Adrenal gland (tissue), 9 donors: ENCODE measurements at regions not wholly inside any gene's neighbourhood (a gene's known extent, or its start where the extent isn't known, plus 50 kb on each side); places are given as distances from the start of the nearest gene placed in this dataset.

Source experiments
- DNase-seq, 7 donors: peaks; one replicate each; pipeline ENCODE4 v3.0.0-alpha.2; 2019 to 2020
- H3K27ac ChIP-seq, 5 donors: fragments of 200-600 bp; sonication (generic) in 4 of 5; 1 replicate in 3 of 5; 2 replicates in 2 of 5; pipeline versions ENCODE4 v1.5.1 to v1.8.0; 2016 to 2020; ENCODE audit warnings: mild to moderate bottlenecking in 1 of 5
- H3K27me3 ChIP-seq: fragments of 200-600 bp; 2 replicates; pipeline ENCODE4 v1.8.0; 2021
- H3K36me3 ChIP-seq, 2 donors: fragments of 200-600 bp; replicated peaks in 1 of 2; 1 replicate in 1 of 2; 2 replicates in 1 of 2; pipeline versions ENCODE4 v1.5.1 to v1.8.0; 2018 to 2022
- H3K4me1 ChIP-seq, 2 donors: fragments of 200-600 bp; replicated peaks in 1 of 2; 1 replicate in 1 of 2; 2 replicates in 1 of 2; pipeline versions ENCODE4 v1.5.1 to v1.8.0; 2018 to 2021
- H3K4me3 ChIP-seq, 4 donors: fragments of 200-600 bp; sonication (generic) in 3 of 4; one replicate each; pipeline ENCODE4 v1.5.1; 2016 to 2018
- H3K9me3 ChIP-seq, 3 donors: fragments of 200-600 bp; sonication (generic) in 1 of 3; replicated peaks in 1 of 3; 1 replicate in 2 of 3; 2 replicates in 1 of 3; pipeline versions ENCODE4 v1.5.1 to v1.8.0; 2016 to 2021
- CTCF ChIP-seq, 6 experiments: fragments of 450-650 bp in 4 of 6; fragments of 200-600 bp in 2 of 6; sonication (generic) in 1 of 6; IDR thresholded peaks; 1 replicate in 5 of 6; 2 replicates in 1 of 6; pipeline versions ENCODE4 v1.5.1 to v1.8.0; 2016 to 2021; ENCODE audit warnings: antibody characterized with exemption in 6 of 6, mild to moderate bottlenecking in 2 of 6, moderate library complexity in 1 of 6
- POLR2A ChIP-seq, 2 donors: fragments of 450-650 bp; IDR thresholded peaks; one replicate each; pipeline ENCODE4 v1.6.1; 2017; ENCODE audit warnings: antibody characterized with exemption in 2 of 2, mild to moderate bottlenecking in 2 of 2, moderate library complexity in 1 of 2
- WGBS, 4 donors: extraction: QIAGEN DNeasy Blood & Tissue Kit in 2 of 4; methylation state at CpG; one replicate each; pipeline versions ENCODE4 v1.1.5 to v1.1.7; 2013 to 2017; 5-methylcytosine and 5-hydroxymethylcytosine counted together
- intact Hi-C, 2 donors: fragments of 100-400 bp; cut with DNase I; formaldehyde crosslinking; loops; one replicate each; pipeline versions ENCODE4 v1.14.1 to v1.15.0; 2022 to 2023
- donor health status: healthy with polysubstance abuse.
- donor health status: Bipolar disorder and iron deficiency.
- donor health status: DM: yes; HTN: yes; CAD: no.
- donor health status: DM: no; HTN: no; CAD: no.
- donor health status: DM: no; HTN: no; CAD: no.

GRCh38 chr5:30676223-30676840 lies 517.2 kb upstream of the CDH6 start:
- no peak for TF ChIP-seq CTCF (IDR thresholded peaks at IDR 0.05)
- H3K4me1 ChIP-seq: no peaks in the 10 kb centered on the region
- H3K27ac ChIP-seq: no peak overlapping the region
- no peaks in the 10 kb centered on the region for H3K27me3 ChIP-seq
- no peak overlapping the region for H3K4me3 ChIP-seq
- no peak for DNase-seq
- WGBS, 4 donors: 55 to 75% (median 63%) methylated on average over 1 of the region's 1 CpG
- no peaks in the 10 kb centered on the region for H3K9me3 ChIP-seq
- intact Hi-C loops: no loop called here
- H3K36me3 ChIP-seq: no peaks in the 10 kb centered on the region

GRCh38 chr5:30667293-30667692 lies 526.2 kb upstream of the CDH6 start:
- H3K27me3 ChIP-seq: no peaks in the 10 kb centered on the region
- H3K27ac ChIP-seq: no peak overlapping the region
- TF ChIP-seq CTCF (IDR thresholded peaks at IDR 0.05) (no peak), POLR2A (IDR thresholded peaks at IDR 0.05) (no peak)
- DNase-seq: no peak
- H3K4me1 ChIP-seq: no peaks in the 10 kb centered on the region
- H3K9me3 ChIP-seq: no peaks in the 10 kb centered on the region
- H3K36me3 ChIP-seq: no peaks in the 10 kb centered on the region
- intact Hi-C loops: no loop called here
- H3K4me3 ChIP-seq: no peak overlapping the region
- 17 to 48% (median 33%) methylated on average over 1 of the region's 1 CpG for WGBS, 4 donors

GRCh38 chr5:30663536-30663935 lies 530.0 kb upstream of the CDH6 start:
- 40 to 62% (median 51%) methylated on average over 2 of the region's 2 CpGs for WGBS, 4 donors
- H3K27me3 ChIP-seq: no peaks in the 10 kb centered on the region
- H3K36me3 ChIP-seq: no peaks in the 10 kb centered on the region
- H3K27ac ChIP-seq: no peak overlapping the region
- H3K4me1 ChIP-seq: no peaks in the 10 kb centered on the region
- DNase-seq: no peak
- no peak for TF ChIP-seq POLR2A (IDR thresholded peaks at IDR 0.05)
- TF ChIP-seq CTCF (IDR thresholded peaks at IDR 0.05): no peak
- H3K4me3 ChIP-seq: no peak overlapping the region
- intact Hi-C loops: no loop called here
- H3K9me3 ChIP-seq: no peaks in the 10 kb centered on the region

- TF ChIP-seq POLR2A (IDR thresholded peaks at IDR 0.05) (no peak), CTCF (IDR thresholded peaks at IDR 0.05) (no peak)
- Histone ChIP-seq H3K27me3 (no peaks in the 10 kb centered on the region), H3K4me1 (no peaks in the 10 kb centered on the region), H3K4me3 (no peak overlapping the region), H3K36me3 (no peaks in the 10 kb centered on the region), H3K9me3 (no peaks in the 10 kb centered on the region), H3K27ac (no peak overlapping the region)
- intact Hi-C loops: no loop called here
- no peak for DNase-seq
Observed at GRCh38 chr5:30662373-30662772, 531.1 kb upstream of the CDH6 start.
